Natural killer cell treated with Interleukin-12 subunit alpha and Interleukin-12 subunit beta and Interleukin-15 and Interleukin-18, amount 100 ng/mL, for 72 hours (primary cell): ENCODE measurements at regions not wholly inside any gene's neighbourhood (a gene's known extent, or its start where the extent isn't known, plus 50 kb on each side); places are given as distances from the start of the nearest gene placed in this dataset.
"Not testable (repeated sequence)": the region's sequence is repeated elsewhere in the genome, so short reads cannot be mapped to it uniquely, and the experiment has no call there.

ENCODE experiments used
- ATAC-seq, 2 donors: fragments of 150-1000 bp; cut with Tn5 transposase in 1 of 2; sonication (Bioruptor Pico), chemical (Tn5 transposase) in 1 of 2; 2 replicates each; pipeline ENCODE4 v1.10.0; 2021
- DNase-seq: peaks from one replicate; pipeline ENCODE4 v3.0.0; 2022; ENCODE audit warnings: low spot score
- H3K27ac Mint-ChIP-seq, 2 donors: 1 replicate in 1 of 2; 2 replicates in 1 of 2; pipeline ENCODE4 v1.8.0; 2022; ENCODE audit warnings: mixed read lengths in 2 of 2, mild to moderate bottlenecking in 1 of 2, moderate library complexity in 1 of 2
- H3K27me3 Mint-ChIP-seq, 2 donors: 1 replicate in 1 of 2; 2 replicates in 1 of 2; pipeline ENCODE4 v1.8.0; 2022; ENCODE audit warnings: mixed read lengths in 2 of 2
- H3K36me3 Mint-ChIP-seq: one replicate; pipeline ENCODE4 v1.8.0; 2022; ENCODE audit warnings: mixed read lengths
- H3K4me1 Mint-ChIP-seq, 2 donors: 1 replicate in 1 of 2; 2 replicates in 1 of 2; pipeline ENCODE4 v1.8.0; 2022; ENCODE audit warnings: low read depth in 2 of 2, mixed read lengths in 2 of 2, mild to moderate bottlenecking in 1 of 2
- H3K4me3 Mint-ChIP-seq: one replicate; pipeline ENCODE4 v1.8.0; 2022; ENCODE audit warnings: mixed read lengths
- H3K9me3 Mint-ChIP-seq: 2 replicates; pipeline ENCODE4 v1.8.0; 2022; ENCODE audit warnings: mixed read lengths

GRCh38 chr4:173747537-173748257 is 217.7 kb upstream of the HAND2 start:
- no peaks in the 10 kb centered on the region for H3K27me3 Mint-ChIP-seq
- H3K4me1 Mint-ChIP-seq = no peaks in the 10 kb centered on the region
- no peak overlapping the region for H3K27ac Mint-ChIP-seq
- H3K9me3 Mint-ChIP-seq = peaks cover 3% of the 10 kb centered on the region
- no peaks in the 10 kb centered on the region for H3K36me3 Mint-ChIP-seq
- ATAC-seq = no peak
- no peak overlapping the region for H3K4me3 Mint-ChIP-seq
- DNase-seq = no peak

GRCh38 chr4:173746424-173746823 is 216.4 kb upstream of the HAND2 start:
- ATAC-seq (no peak), DNase-seq (no peak)
- Mint-ChIP-seq H3K4me1 (no peaks in the 10 kb centered on the region), H3K4me3 (no peak overlapping the region), H3K27me3 (no peaks in the 10 kb centered on the region), H3K27ac (no peak overlapping the region), H3K36me3 (no peaks in the 10 kb centered on the region), H3K9me3 (no peaks in the 10 kb centered on the region)

GRCh38 chr4:173745765-173746164 is 215.7 kb upstream of the HAND2 start:
- no peak for ATAC-seq
- no peak for DNase-seq
- no peaks in the 10 kb centered on the region for H3K27me3 Mint-ChIP-seq
- H3K27ac Mint-ChIP-seq = no peak overlapping the region
- H3K4me3 Mint-ChIP-seq = no peak overlapping the region
- no peaks in the 10 kb centered on the region for H3K36me3 Mint-ChIP-seq
- no peaks in the 10 kb centered on the region for H3K4me1 Mint-ChIP-seq
- no peaks in the 10 kb centered on the region for H3K9me3 Mint-ChIP-seq

- Mint-ChIP-seq H3K36me3 (no peaks in the 10 kb centered on the region), H3K27ac (no peak overlapping the region), H3K4me3 (no peak overlapping the region), H3K9me3 (peaks cover 3% of the 10 kb centered on the region), H3K4me1 (no peaks in the 10 kb centered on the region), H3K27me3 (no peaks in the 10 kb centered on the region)
- ATAC-seq = no peak
- DNase-seq = no peak
Measured at GRCh38 chr4:173736840-173737239, 206.8 kb upstream of the HAND2 start.

GRCh38 chr4:173735585-173735984 is 205.6 kb upstream of the HAND2 start:
- no peak overlapping the region for H3K4me3 Mint-ChIP-seq
- no peak for DNase-seq
- H3K4me1 Mint-ChIP-seq = no peaks in the 10 kb centered on the region
- no peaks in the 10 kb centered on the region for H3K27me3 Mint-ChIP-seq
- peaks cover 3% of the 10 kb centered on the region for H3K9me3 Mint-ChIP-seq
- H3K36me3 Mint-ChIP-seq = no peaks in the 10 kb centered on the region
- ATAC-seq = no peak
- no peak overlapping the region for H3K27ac Mint-ChIP-seq

GRCh38 chr4:173735049-173735448 is 205.0 kb upstream of the HAND2 start:
- Mint-ChIP-seq H3K4me1 (no peaks in the 10 kb centered on the region), H3K9me3 (peaks cover 3% of the 10 kb centered on the region), H3K27ac (no peak overlapping the region)

GRCh38 chr4:173731257-173731656 is 201.2 kb upstream of the HAND2 start:
- H3K4me1 Mint-ChIP-seq = no peaks in the 10 kb centered on the region
- ATAC-seq (no peak), DNase-seq (no peak)
- H3K27me3 Mint-ChIP-seq = no peaks in the 10 kb centered on the region
- H3K36me3 Mint-ChIP-seq = no peaks in the 10 kb centered on the region
- H3K4me3 Mint-ChIP-seq = no peak overlapping the region
- H3K9me3 Mint-ChIP-seq = peaks cover 13% of the 10 kb centered on the region
- no peak overlapping the region for H3K27ac Mint-ChIP-seq

More at GRCh38 chr4:173735049-173735448, 205.0 kb upstream of the HAND2 start:
- Mint-ChIP-seq H3K27me3 (no peaks in the 10 kb centered on the region), H3K4me3 (no peak overlapping the region), H3K36me3 (no peaks in the 10 kb centered on the region)
- ATAC-seq = no peak
- DNase-seq = no peak

- Mint-ChIP-seq H3K9me3 (peaks cover 27% of the 10 kb centered on the region), H3K4me3 (no peak overlapping the region), H3K4me1 (no peaks in the 10 kb centered on the region), H3K27me3 (no peaks in the 10 kb centered on the region), H3K36me3 (peaks cover 12% of the 10 kb centered on the region), H3K27ac (no peak overlapping the region)
- no peak for DNase-seq
- ATAC-seq = no peak
Measured at GRCh38 chr4:173722075-173722474, 192.0 kb upstream of the HAND2 start.

GRCh38 chr4:173718504-173718903 is 188.5 kb upstream of the HAND2 start:
- DNase-seq, H3K4me3 Mint-ChIP-seq, H3K27me3 Mint-ChIP-seq, H3K4me1 Mint-ChIP-seq, ATAC-seq, H3K27ac Mint-ChIP-seq: not testable (repeated sequence)
- Mint-ChIP-seq H3K36me3 (peaks cover 12% of the 10 kb centered on the region), H3K9me3 (peaks cover 13% of the 10 kb centered on the region)

GRCh38 chr4:173717581-173717980 is 187.6 kb upstream of the HAND2 start:
- Mint-ChIP-seq H3K4me3 (no peak overlapping the region), H3K27me3 (no peaks in the 10 kb centered on the region), H3K27ac (no peak overlapping the region), H3K36me3 (peaks cover 12% of the 10 kb centered on the region), H3K4me1 (no peaks in the 10 kb centered on the region), H3K9me3 (peaks cover 13% of the 10 kb centered on the region)
- DNase-seq (no peak), ATAC-seq (no peak)

GRCh38 chr4:173714456-173714855 is 184.4 kb upstream of the HAND2 start:
- Mint-ChIP-seq H3K4me1 (no peaks in the 10 kb centered on the region), H3K27ac (no peak overlapping the region), H3K27me3 (no peaks in the 10 kb centered on the region), H3K4me3 (no peak overlapping the region), H3K9me3 (peaks cover 12% of the 10 kb centered on the region), H3K36me3 (peaks cover 11% of the 10 kb centered on the region)
- ATAC-seq (no peak), DNase-seq (no peak)

GRCh38 chr4:173713026-173713425 is 183.0 kb upstream of the HAND2 start:
- DNase-seq (no peak), ATAC-seq (no peak)
- H3K4me1 Mint-ChIP-seq = no peaks in the 10 kb centered on the region
- no peaks in the 10 kb centered on the region for H3K9me3 Mint-ChIP-seq
- no peaks in the 10 kb centered on the region for H3K27me3 Mint-ChIP-seq
- no peak overlapping the region for H3K27ac Mint-ChIP-seq
- no peak overlapping the region for H3K4me3 Mint-ChIP-seq
- H3K36me3 Mint-ChIP-seq = no peaks in the 10 kb centered on the region

GRCh38 chr4:173707658-173708419 is 177.8 kb upstream of the HAND2 start:
- no peaks in the 10 kb centered on the region for H3K4me1 Mint-ChIP-seq
- no peak for ATAC-seq
- H3K4me3 Mint-ChIP-seq = no peak overlapping the region
- no peak overlapping the region for H3K27ac Mint-ChIP-seq
- no peaks in the 10 kb centered on the region for H3K36me3 Mint-ChIP-seq
- no peaks in the 10 kb centered on the region for H3K9me3 Mint-ChIP-seq
- H3K27me3 Mint-ChIP-seq = no peaks in the 10 kb centered on the region
- DNase-seq = no peak

- Mint-ChIP-seq H3K27me3 (no peaks in the 10 kb centered on the region), H3K4me3 (no peak overlapping the region), H3K4me1 (no peaks in the 10 kb centered on the region), H3K9me3 (no peaks in the 10 kb centered on the region), H3K27ac (no peak overlapping the region), H3K36me3 (no peaks in the 10 kb centered on the region)
- ATAC-seq (no peak), DNase-seq (no peak)
Measured at GRCh38 chr4:173704201-173704600, 174.2 kb upstream of the HAND2 start.
